Thyroid gland (tissue), 4 donors: ENCODE measurements at regions not wholly inside any gene's neighbourhood (a gene's known extent, or its start where the extent isn't known, plus 50 kb on each side); places are given as distances from the start of the nearest gene placed in this dataset.

Source experiments
- CTCF ChIP-seq, 6 experiments: fragments of 200-600 bp in 3 of 6; fragments of 450-650 bp in 3 of 6; sonication (generic) in 3 of 6; IDR thresholded peaks; one replicate each; pipeline ENCODE4 v1.5.1; 2016 to 2019; ENCODE audit warnings: antibody characterized with exemption in 6 of 6, mild to moderate bottlenecking in 2 of 6, inconsistent platforms in 1 of 6, moderate library complexity in 1 of 6
- POLR2A ChIP-seq, 2 donors: fragments of 450-650 bp; IDR thresholded peaks; one replicate each; pipeline ENCODE4 v1.6.1; 2017; ENCODE audit warnings: antibody characterized with exemption in 2 of 2, mild to moderate bottlenecking in 2 of 2, moderate library complexity in 1 of 2

GRCh38 chr18:6666012-6666685 lies 63.4 kb upstream of the ARHGAP28 start:
- no peak for TF ChIP-seq CTCF (IDR thresholded peaks at IDR 0.05)
- no peak for TF ChIP-seq POLR2A (IDR thresholded peaks at IDR 0.05)
